Karpas-422 (cell line): ENCODE measurements at regions not wholly inside any gene's neighbourhood (a gene's known extent, or its start where the extent isn't known, plus 50 kb on each side); places are given as distances from the start of the nearest gene placed in this dataset.
"Not testable (repeated sequence)": the region's sequence is repeated elsewhere in the genome, so short reads cannot be mapped to it uniquely, and the experiment has no call there.

ENCODE experiments used
- DNase-seq: peaks from one replicate; pipeline ENCODE4 v3.0.0-alpha.2; 2015
- H2AFZ ChIP-seq: fragments of 200-600 bp; sonication (generic); 2 replicates; pipeline ENCODE4 v1.6.1; 2014; ENCODE audit warnings: antibody characterized with exemption, low read length, mixed read lengths
- H3K27ac ChIP-seq: fragments of 200-600 bp; sonication (generic); 2 replicates; pipeline ENCODE4 v1.5.1; 2014; ENCODE audit warnings: mild to moderate bottlenecking, low read length, moderate library complexity
- H3K27me3 ChIP-seq: fragments of 200-600 bp; sonication (generic); 2 replicates; pipeline ENCODE4 v1.6.1; 2014; ENCODE audit warnings: low read length, mixed read lengths
- H3K36me3 ChIP-seq: fragments of 200-600 bp; sonication (generic); 2 replicates; pipeline ENCODE4 v1.6.1; 2014; ENCODE audit warnings: low read length, mixed read lengths; ENCODE audit not compliant: insufficient read depth
- H3K4me1 ChIP-seq: fragments of 200-600 bp; sonication (generic); 2 replicates; pipeline ENCODE4 v1.6.1; 2014; ENCODE audit warnings: mild to moderate bottlenecking, low read length, mixed read lengths
- H3K4me2 ChIP-seq: fragments of 200-600 bp; sonication (generic); 2 replicates; pipeline ENCODE4 v1.6.1; 2014; ENCODE audit warnings: low read length, low read depth, mild to moderate bottlenecking; ENCODE audit not compliant: poor library complexity, severe bottlenecking
- H3K4me3 ChIP-seq: fragments of 200-600 bp; sonication (generic); 2 replicates; pipeline ENCODE4 v1.5.1; 2014; ENCODE audit warnings: mild to moderate bottlenecking, antibody characterized with exemption, low read length, mixed read lengths
- H3K79me2 ChIP-seq: fragments of 200-600 bp; sonication (generic); 2 replicates; pipeline ENCODE4 v1.6.1; 2014; ENCODE audit warnings: mild to moderate bottlenecking, low read length, mixed read lengths
- H3K9ac ChIP-seq: fragments of 200-600 bp; sonication (generic); 2 replicates; pipeline ENCODE4 v1.6.0; 2014; ENCODE audit warnings: low read length
- H3K9me2 ChIP-seq: fragments of 200-600 bp; sonication (generic), shearing (Covaris generic); replicated peaks from 2 replicates; pipeline ENCODE4 v1.6.0; 2014; ENCODE audit warnings: mild to moderate bottlenecking, low read length, moderate library complexity; ENCODE audit not compliant: insufficient read depth
- H3K9me3 ChIP-seq: fragments of 300-700, 200-600 bp; sonication (generic); 2 replicates; pipeline ENCODE4 v1.6.1; 2014; ENCODE audit warnings: low read length, mixed read lengths
- H4K20me1 ChIP-seq: fragments of 200-600 bp; sonication (generic); 2 replicates; pipeline ENCODE4 v1.6.1; 2014; ENCODE audit warnings: mild to moderate bottlenecking, antibody characterized with exemption, low read length, low read depth; ENCODE audit not compliant: insufficient read depth

GRCh38 chr17:71872843-71873485 is 247.9 kb upstream of the SOX9 start:
- no peaks in the 10 kb centered on the region for H3K9me3 ChIP-seq
- no peak overlapping the region for H2AFZ ChIP-seq
- no peaks in the 10 kb centered on the region for H3K4me1 ChIP-seq
- no peaks in the 10 kb centered on the region for H3K36me3 ChIP-seq
- H4K20me1 ChIP-seq = no peaks in the 10 kb centered on the region
- no peaks in the 10 kb centered on the region for H3K9me2 ChIP-seq
- H3K27me3 ChIP-seq = no peaks in the 10 kb centered on the region
- no peak overlapping the region for H3K4me3 ChIP-seq
- H3K79me2 ChIP-seq = no peaks in the 10 kb centered on the region
- no peak for DNase-seq
- no peak overlapping the region for H3K27ac ChIP-seq
- no peak overlapping the region for H3K9ac ChIP-seq
- H3K4me2 ChIP-seq = no peak overlapping the region

- not testable (repeated sequence) for H3K36me3 ChIP-seq, H3K4me1 ChIP-seq, DNase-seq, H3K9me3 ChIP-seq, H3K4me3 ChIP-seq, H3K9ac ChIP-seq, H4K20me1 ChIP-seq, H3K4me2 ChIP-seq, H3K27me3 ChIP-seq, H3K79me2 ChIP-seq, H2AFZ ChIP-seq, H3K27ac ChIP-seq, H3K9me2 ChIP-seq
These were observed 246.0 kb upstream of the SOX9 start for GRCh38 chr17:71874773-71875172.

- H3K27me3 ChIP-seq = no peaks in the 10 kb centered on the region
- H3K79me2 ChIP-seq = no peaks in the 10 kb centered on the region
- H3K4me3 ChIP-seq = no peak overlapping the region
- H3K4me1 ChIP-seq = no peaks in the 10 kb centered on the region
- H3K9me3 ChIP-seq = no peaks in the 10 kb centered on the region
- H2AFZ ChIP-seq = no peak overlapping the region
- H3K27ac ChIP-seq = no peak overlapping the region
- DNase-seq = no peak
- no peak overlapping the region for H3K9ac ChIP-seq
- no peaks in the 10 kb centered on the region for H4K20me1 ChIP-seq
- no peaks in the 10 kb centered on the region for H3K36me3 ChIP-seq
- H3K9me2 ChIP-seq = no peaks in the 10 kb centered on the region
- no peak overlapping the region for H3K4me2 ChIP-seq
These were observed 242.5 kb upstream of the SOX9 start for GRCh38 chr17:71878271-71878670.

GRCh38 chr17:71878998-71879397 is 241.8 kb upstream of the SOX9 start:
- no peak overlapping the region for H3K9ac ChIP-seq
- no peaks in the 10 kb centered on the region for H3K27me3 ChIP-seq
- H3K4me2 ChIP-seq = no peak overlapping the region
- no peak for DNase-seq
- no peaks in the 10 kb centered on the region for H3K79me2 ChIP-seq
- H2AFZ ChIP-seq = no peak overlapping the region
- no peaks in the 10 kb centered on the region for H3K9me2 ChIP-seq
- H3K9me3 ChIP-seq = no peaks in the 10 kb centered on the region
- no peak overlapping the region for H3K4me3 ChIP-seq
- no peaks in the 10 kb centered on the region for H3K4me1 ChIP-seq
- H3K36me3 ChIP-seq = no peaks in the 10 kb centered on the region
- no peak overlapping the region for H3K27ac ChIP-seq
- H4K20me1 ChIP-seq = no peaks in the 10 kb centered on the region

- H3K27ac ChIP-seq = no peak overlapping the region
- no peaks in the 10 kb centered on the region for H3K79me2 ChIP-seq
- no peak overlapping the region for H2AFZ ChIP-seq
- H4K20me1 ChIP-seq = no peaks in the 10 kb centered on the region
- no peak overlapping the region for H3K4me3 ChIP-seq
- no peaks in the 10 kb centered on the region for H3K9me3 ChIP-seq
- no peaks in the 10 kb centered on the region for H3K36me3 ChIP-seq
- H3K4me1 ChIP-seq = no peaks in the 10 kb centered on the region
- no peaks in the 10 kb centered on the region for H3K27me3 ChIP-seq
- H3K9ac ChIP-seq = no peak overlapping the region
- H3K9me2 ChIP-seq = no peaks in the 10 kb centered on the region
- H3K4me2 ChIP-seq = no peak overlapping the region
- DNase-seq = no peak
These were observed 239.8 kb upstream of the SOX9 start for GRCh38 chr17:71881041-71881440.

GRCh38 chr17:71881581-71881980 is 239.2 kb upstream of the SOX9 start:
- no peaks in the 10 kb centered on the region for H4K20me1 ChIP-seq
- no peak overlapping the region for H3K27ac ChIP-seq
- no peak overlapping the region for H2AFZ ChIP-seq
- no peaks in the 10 kb centered on the region for H3K4me1 ChIP-seq
- no peaks in the 10 kb centered on the region for H3K27me3 ChIP-seq
- no peak for DNase-seq
- no peaks in the 10 kb centered on the region for H3K9me3 ChIP-seq
- no peaks in the 10 kb centered on the region for H3K9me2 ChIP-seq
- no peak overlapping the region for H3K4me3 ChIP-seq
- H3K4me2 ChIP-seq = no peak overlapping the region
- no peaks in the 10 kb centered on the region for H3K79me2 ChIP-seq
- H3K9ac ChIP-seq = no peak overlapping the region
- no peaks in the 10 kb centered on the region for H3K36me3 ChIP-seq

GRCh38 chr17:71883258-71883657 is 237.6 kb upstream of the SOX9 start:
- no peak overlapping the region for H2AFZ ChIP-seq
- H3K4me3 ChIP-seq = no peak overlapping the region
- no peaks in the 10 kb centered on the region for H3K9me2 ChIP-seq
- no peaks in the 10 kb centered on the region for H3K27me3 ChIP-seq
- no peaks in the 10 kb centered on the region for H3K36me3 ChIP-seq
- no peak for DNase-seq
- H3K27ac ChIP-seq = no peak overlapping the region
- H3K9ac ChIP-seq = no peak overlapping the region
- no peaks in the 10 kb centered on the region for H3K9me3 ChIP-seq
- H3K79me2 ChIP-seq = no peaks in the 10 kb centered on the region
- H3K4me2 ChIP-seq = no peak overlapping the region
- H3K4me1 ChIP-seq = no peaks in the 10 kb centered on the region
- H4K20me1 ChIP-seq = no peaks in the 10 kb centered on the region

GRCh38 chr17:71883845-71884244 is 237.0 kb upstream of the SOX9 start:
- Histone ChIP-seq H3K79me2 (no peaks in the 10 kb centered on the region), H3K9me3 (no peaks in the 10 kb centered on the region), H3K27ac (no peak overlapping the region), H3K4me3 (no peak overlapping the region), H3K9ac (no peak overlapping the region), H3K27me3 (no peaks in the 10 kb centered on the region), H3K4me1 (no peaks in the 10 kb centered on the region), H4K20me1 (no peaks in the 10 kb centered on the region), H3K36me3 (no peaks in the 10 kb centered on the region), H2AFZ (no peak overlapping the region), H3K9me2 (no peaks in the 10 kb centered on the region), H3K4me2 (no peak overlapping the region)
- DNase-seq = no peak

- Histone ChIP-seq H2AFZ (no peak overlapping the region), H3K79me2 (no peaks in the 10 kb centered on the region), H3K9ac (no peak overlapping the region), H3K4me1 (no peaks in the 10 kb centered on the region), H3K4me3 (no peak overlapping the region), H3K4me2 (no peak overlapping the region), H3K9me2 (no peaks in the 10 kb centered on the region), H3K9me3 (no peaks in the 10 kb centered on the region), H3K36me3 (no peaks in the 10 kb centered on the region), H4K20me1 (no peaks in the 10 kb centered on the region), H3K27ac (no peak overlapping the region), H3K27me3 (no peaks in the 10 kb centered on the region)
- no peak for DNase-seq
These were observed 235.2 kb upstream of the SOX9 start for GRCh38 chr17:71885662-71886061.
